ENCODE measurements at regions not wholly inside any gene's neighbourhood (a gene's known extent, or its start where the extent isn't known, plus 50 kb on each side); places are given as distances from the start of the nearest gene placed in this dataset.

- TF ChIP-seq, protein P1, sequence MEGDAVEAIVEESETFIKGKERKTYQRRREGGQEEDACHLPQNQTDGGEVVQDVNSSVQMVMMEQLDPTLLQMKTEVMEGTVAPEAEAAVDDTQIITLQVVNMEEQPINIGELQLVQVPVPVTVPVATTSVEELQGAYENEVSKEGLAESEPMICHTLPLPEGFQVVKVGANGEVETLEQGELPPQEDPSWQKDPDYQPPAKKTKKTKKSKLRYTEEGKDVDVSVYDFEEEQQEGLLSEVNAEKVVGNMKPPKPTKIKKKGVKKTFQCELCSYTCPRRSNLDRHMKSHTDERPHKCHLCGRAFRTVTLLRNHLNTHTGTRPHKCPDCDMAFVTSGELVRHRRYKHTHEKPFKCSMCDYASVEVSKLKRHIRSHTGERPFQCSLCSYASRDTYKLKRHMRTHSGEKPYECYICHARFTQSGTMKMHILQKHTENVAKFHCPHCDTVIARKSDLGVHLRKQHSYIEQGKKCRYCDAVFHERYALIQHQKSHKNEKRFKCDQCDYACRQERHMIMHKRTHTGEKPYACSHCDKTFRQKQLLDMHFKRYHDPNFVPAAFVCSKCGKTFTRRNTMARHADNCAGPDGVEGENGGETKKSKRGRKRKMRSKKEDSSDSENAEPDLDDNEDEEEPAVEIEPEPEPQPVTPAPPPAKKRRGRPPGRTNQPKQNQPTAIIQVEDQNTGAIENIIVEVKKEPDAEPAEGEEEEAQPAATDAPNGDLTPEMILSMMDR (conservative IDR thresholded peaks at IDR 0.05 in 1 of 2, IDR thresholded peaks at IDR 0.05 in 1 of 2; ENCODE audit: low read depth in 1 of 2, low read length in 2 of 2) = no peak
- TF ChIP-seq EZH2 (IDR thresholded peaks at IDR 0.05; ENCODE audit: low read length, missing control alignments) = no peak
These were observed 384.0 kb downstream of the TMEM121 start for GRCh38 chr14:105910426-105910825.
